Testis (tissue), 2 donors: ENCODE measurements at regions not wholly inside any gene's neighbourhood (a gene's known extent, or its start where the extent isn't known, plus 50 kb on each side); places are given as distances from the start of the nearest gene placed in this dataset.

Source experiments
- DNase-seq: peaks from one replicate; pipeline ENCODE4 v3.0.0-alpha.2; 2019
- H3K27ac ChIP-seq, 2 donors: fragments of 200-600 bp; sonication (generic); one replicate each; pipeline ENCODE4 v1.5.1; 2019
- H3K27me3 ChIP-seq: fragments of 200-600 bp; sonication (generic); one replicate; pipeline ENCODE4 v1.5.1; 2019
- H3K36me3 ChIP-seq: fragments of 200-600 bp; sonication (generic); one replicate; pipeline ENCODE4 v1.5.1; 2017; ENCODE audit warnings: low read depth; ENCODE audit errors: missing control alignments
- H3K4me1 ChIP-seq: fragments of 200-600 bp; sonication (generic); one replicate; pipeline ENCODE4 v1.5.1; 2019
- H3K4me3 ChIP-seq, 2 donors: fragments of 200-600 bp; sonication (generic); one replicate each; pipeline ENCODE4 v1.5.1; 2017 to 2019
- H3K9me3 ChIP-seq: fragments of 200-600 bp; sonication (generic); one replicate; pipeline ENCODE4 v1.5.1; 2017
- POLR2A ChIP-seq: fragments of 450-650 bp; IDR thresholded peaks from one replicate; pipeline ENCODE4 v1.6.1; 2017; ENCODE audit warnings: antibody characterized with exemption, mild to moderate bottlenecking, moderate library complexity
- whole genome bisulfite sequencing, 2 donors: methylation state at CpG; one replicate each; pipeline ENCODE4 v1.1.5; 2018; 5-methylcytosine and 5-hydroxymethylcytosine counted together
- intact Hi-C: fragments of 100-400 bp; cut with DNase I; formaldehyde crosslinking; loops from one replicate; pipeline ENCODE4 v1.15.1; 2023; ENCODE audit warnings: low total_unique reads
- TF ChIP-seq, protein P1 (sequence below), 3 experiments: fragments of 450-650 bp in 2 of 3; fragments of 200-600 bp in 1 of 3; sonication (generic) in 1 of 3; IDR thresholded peaks; one replicate each; pipeline ENCODE4 v1.5.1; 2016 to 2019; ENCODE audit warnings: antibody characterized with exemption in 3 of 3, mild to moderate bottlenecking in 2 of 3, moderate library complexity in 1 of 3

DNA sequence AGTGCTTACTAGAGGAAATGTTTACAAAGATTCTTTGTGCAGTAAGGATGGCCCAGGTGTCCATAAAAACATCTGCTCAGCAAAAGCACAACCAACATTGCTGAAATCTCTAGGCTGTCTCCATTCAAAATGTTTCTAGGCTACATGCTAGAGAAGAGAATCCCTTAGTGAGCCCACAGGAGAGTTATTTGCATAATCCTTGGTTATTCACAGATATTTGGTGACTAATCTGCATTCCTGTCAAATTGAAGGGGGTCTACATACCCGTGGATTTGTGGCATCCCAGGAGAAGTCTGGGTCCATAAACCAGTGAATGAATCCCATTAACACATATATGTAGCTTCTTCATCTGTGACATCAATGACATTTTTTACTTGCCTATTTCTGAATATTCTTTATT is 261.3 kb upstream of the ESRRG start:
- Histone ChIP-seq H3K9me3 (no peaks in the 10 kb centered on the region), H3K36me3 (no peaks in the 10 kb centered on the region), H3K4me1 (no peaks in the 10 kb centered on the region), H3K27me3 (no peaks in the 10 kb centered on the region), H3K4me3 (no peak overlapping the region), H3K27ac (no peak overlapping the region)
- DNase-seq: no peak
- TF ChIP-seq, protein P1, sequence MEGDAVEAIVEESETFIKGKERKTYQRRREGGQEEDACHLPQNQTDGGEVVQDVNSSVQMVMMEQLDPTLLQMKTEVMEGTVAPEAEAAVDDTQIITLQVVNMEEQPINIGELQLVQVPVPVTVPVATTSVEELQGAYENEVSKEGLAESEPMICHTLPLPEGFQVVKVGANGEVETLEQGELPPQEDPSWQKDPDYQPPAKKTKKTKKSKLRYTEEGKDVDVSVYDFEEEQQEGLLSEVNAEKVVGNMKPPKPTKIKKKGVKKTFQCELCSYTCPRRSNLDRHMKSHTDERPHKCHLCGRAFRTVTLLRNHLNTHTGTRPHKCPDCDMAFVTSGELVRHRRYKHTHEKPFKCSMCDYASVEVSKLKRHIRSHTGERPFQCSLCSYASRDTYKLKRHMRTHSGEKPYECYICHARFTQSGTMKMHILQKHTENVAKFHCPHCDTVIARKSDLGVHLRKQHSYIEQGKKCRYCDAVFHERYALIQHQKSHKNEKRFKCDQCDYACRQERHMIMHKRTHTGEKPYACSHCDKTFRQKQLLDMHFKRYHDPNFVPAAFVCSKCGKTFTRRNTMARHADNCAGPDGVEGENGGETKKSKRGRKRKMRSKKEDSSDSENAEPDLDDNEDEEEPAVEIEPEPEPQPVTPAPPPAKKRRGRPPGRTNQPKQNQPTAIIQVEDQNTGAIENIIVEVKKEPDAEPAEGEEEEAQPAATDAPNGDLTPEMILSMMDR (IDR thresholded peaks at IDR 0.05): no peak
- TF ChIP-seq POLR2A: no peak
- 35 to 39% methylated on average over 1 of the region's 1 CpG for WGBS, 2 donors
- intact Hi-C loops: no loop called here

DNA sequence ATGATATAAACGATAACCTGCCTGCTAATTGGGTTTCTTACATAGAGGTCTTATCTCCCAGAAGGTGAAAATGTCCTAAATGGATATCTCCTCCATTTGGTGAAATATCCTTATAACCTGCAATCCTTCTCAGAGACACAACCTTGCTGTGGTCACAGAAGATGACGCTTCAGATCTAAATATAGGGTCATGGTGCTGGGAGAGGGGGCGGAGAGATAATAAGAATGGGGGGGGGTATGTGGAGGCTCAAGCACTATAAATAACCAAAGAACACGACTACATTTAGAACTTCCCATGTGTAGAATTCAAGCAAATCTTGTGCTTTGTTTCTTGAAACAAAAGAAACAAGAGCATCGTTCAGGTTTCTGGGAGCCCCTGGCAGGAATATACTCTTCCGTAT is 260.6 kb upstream of the ESRRG start:
- H3K4me1 ChIP-seq: no peaks in the 10 kb centered on the region
- TF ChIP-seq POLR2A: no peak
- TF ChIP-seq, protein P1 (IDR thresholded peaks at IDR 0.05): no peak
- intact Hi-C loops: no loop called here
- no peak for DNase-seq
- no peak overlapping the region for H3K4me3 ChIP-seq
- H3K9me3 ChIP-seq: no peaks in the 10 kb centered on the region
- no peak overlapping the region for H3K27ac ChIP-seq
- 75 to 77% methylated on average over 6 of the region's 6 CpGs for WGBS, 2 donors
- H3K36me3 ChIP-seq: no peaks in the 10 kb centered on the region
- H3K27me3 ChIP-seq: no peaks in the 10 kb centered on the region

DNA sequence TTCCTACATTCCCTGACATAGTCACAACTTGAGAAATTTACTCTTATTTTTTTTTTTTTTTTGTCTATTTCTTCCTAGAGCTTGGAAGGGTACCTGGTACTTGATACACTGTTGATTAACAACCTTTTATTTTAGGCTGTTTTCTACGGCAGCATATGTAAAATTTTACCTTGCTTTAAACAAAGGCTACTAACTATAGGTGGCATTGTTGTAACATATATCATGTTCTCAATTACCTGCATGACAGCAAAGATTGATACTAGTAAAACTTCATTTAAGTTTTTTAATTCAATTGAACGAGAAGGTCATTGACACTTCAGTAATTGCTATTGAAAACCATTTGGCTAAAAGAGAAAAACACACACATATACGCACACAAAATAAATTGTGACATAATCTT is 238.3 kb upstream of the ESRRG start:
- no peak overlapping the region for H3K27ac ChIP-seq
- intact Hi-C loops: no loop called here
- H3K4me1 ChIP-seq: no peaks in the 10 kb centered on the region
- H3K27me3 ChIP-seq: no peaks in the 10 kb centered on the region
- H3K36me3 ChIP-seq: no peaks in the 10 kb centered on the region
- H3K9me3 ChIP-seq: no peaks in the 10 kb centered on the region
- no peak for TF ChIP-seq POLR2A
- TF ChIP-seq, protein P1 (IDR thresholded peaks at IDR 0.05): no peak
- no peak overlapping the region for H3K4me3 ChIP-seq
- DNase-seq: no peak
- WGBS, 2 donors: 50 to 61% methylated on average over 3 of the region's 3 CpGs

DNA sequence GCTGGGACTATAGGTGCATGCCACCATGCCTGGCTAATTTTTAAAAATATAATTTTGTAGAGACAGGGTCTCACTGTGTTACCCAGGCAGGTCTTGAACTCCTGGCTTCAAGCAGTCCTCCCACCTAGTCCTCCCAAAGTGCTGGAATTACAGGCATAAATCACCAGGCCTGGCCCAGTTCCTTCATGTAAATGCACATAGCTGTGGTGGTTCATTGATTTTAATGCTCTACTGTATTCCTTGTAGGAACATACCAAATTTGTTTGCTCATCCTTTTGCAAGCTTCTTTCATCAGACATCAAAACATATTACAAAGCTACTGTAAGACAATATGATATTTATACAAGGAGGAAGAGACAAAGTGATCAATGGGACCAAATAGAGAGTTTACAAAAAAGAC is 237.5 kb upstream of the ESRRG start:
- Histone ChIP-seq H3K27ac (no peak overlapping the region), H3K27me3 (no peaks in the 10 kb centered on the region), H3K4me3 (no peak overlapping the region), H3K9me3 (no peaks in the 10 kb centered on the region), H3K36me3 (no peaks in the 10 kb centered on the region), H3K4me1 (no peaks in the 10 kb centered on the region)
- DNase-seq: no peak
- no peak for TF ChIP-seq POLR2A
- TF ChIP-seq, protein P1 (IDR thresholded peaks at IDR 0.05): no peak
- intact Hi-C loops: no loop called here

DNA sequence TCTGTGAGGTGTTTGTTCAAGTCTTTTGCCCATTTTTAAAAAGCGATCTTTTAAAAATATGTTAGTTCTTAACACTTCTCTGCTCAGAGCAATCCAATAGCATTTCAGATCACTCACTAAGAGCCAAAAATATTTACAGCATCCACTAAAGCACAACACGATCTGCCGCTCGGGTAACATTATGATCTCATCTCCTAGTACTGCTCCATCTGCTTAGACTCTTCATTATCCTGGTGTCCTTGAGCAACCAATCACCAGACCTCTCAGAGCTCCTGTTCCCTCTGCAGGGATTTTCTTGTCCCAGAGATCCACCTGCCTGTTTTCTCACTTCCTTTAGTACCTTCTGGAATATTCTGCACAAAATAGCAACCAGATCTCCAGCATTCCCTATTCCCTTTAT is 235.3 kb upstream of the ESRRG start:
- Histone ChIP-seq H3K9me3 (no peaks in the 10 kb centered on the region), H3K4me1 (no peaks in the 10 kb centered on the region), H3K27me3 (no peaks in the 10 kb centered on the region), H3K4me3 (no peak overlapping the region), H3K27ac (no peak overlapping the region), H3K36me3 (no peaks in the 10 kb centered on the region)
- 66 to 76% methylated on average over 4 of the region's 4 CpGs for WGBS, 2 donors
- TF ChIP-seq, protein P1 (IDR thresholded peaks at IDR 0.05): no peak
- TF ChIP-seq POLR2A: no peak
- DNase-seq: no peak
- intact Hi-C loops: no loop called here
